Stimulated activated CD8-positive, alpha-beta memory T cell treated with anti-CD3 and anti-CD28 coated beads, Interleukin-4, amount 100 ng/mL, for 24 hours (primary cell): ENCODE measurements at regions not wholly inside any gene's neighbourhood (a gene's known extent, or its start where the extent isn't known, plus 50 kb on each side); places are given as distances from the start of the nearest gene placed in this dataset.

Source experiments
- DNase-seq: peaks from one replicate; pipeline ENCODE4 v3.0.0-alpha.2; 2020; ENCODE audit warnings: low read depth

DNA sequence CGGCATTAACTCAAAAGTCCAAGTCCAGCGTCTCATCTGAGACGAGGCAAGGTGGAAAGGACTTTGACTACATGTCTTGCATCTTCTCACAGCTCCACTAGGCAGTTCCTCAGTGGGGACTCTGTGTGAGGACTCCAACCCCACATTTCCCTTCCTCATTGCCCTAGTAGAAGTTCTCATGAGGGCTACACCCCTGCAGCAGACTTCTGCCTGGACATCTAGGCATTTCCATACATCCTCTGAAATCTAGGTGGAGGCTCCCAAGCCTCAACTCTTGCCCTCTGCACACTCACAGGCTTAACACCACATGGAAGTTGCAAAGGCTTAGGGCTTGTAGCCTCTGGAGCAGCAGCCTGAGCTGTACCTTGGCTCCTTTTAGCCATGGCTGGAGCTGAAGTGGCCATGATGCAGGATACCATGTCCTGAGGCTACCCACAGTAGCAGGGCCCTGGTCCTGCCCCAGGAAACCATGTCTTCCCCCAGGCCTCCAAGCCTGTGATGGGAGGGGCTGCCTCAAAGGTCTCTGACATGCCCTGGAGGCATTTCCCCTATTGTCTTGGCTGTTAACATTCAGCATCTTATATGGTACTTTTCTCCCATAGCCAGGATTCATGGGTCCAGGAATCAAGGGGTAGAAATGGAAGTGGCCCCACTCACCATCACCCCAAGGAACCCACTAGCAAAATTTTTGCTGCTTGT is 194.6 kb upstream of the KCNG1 start:
- no peak for DNase-seq

DNA sequence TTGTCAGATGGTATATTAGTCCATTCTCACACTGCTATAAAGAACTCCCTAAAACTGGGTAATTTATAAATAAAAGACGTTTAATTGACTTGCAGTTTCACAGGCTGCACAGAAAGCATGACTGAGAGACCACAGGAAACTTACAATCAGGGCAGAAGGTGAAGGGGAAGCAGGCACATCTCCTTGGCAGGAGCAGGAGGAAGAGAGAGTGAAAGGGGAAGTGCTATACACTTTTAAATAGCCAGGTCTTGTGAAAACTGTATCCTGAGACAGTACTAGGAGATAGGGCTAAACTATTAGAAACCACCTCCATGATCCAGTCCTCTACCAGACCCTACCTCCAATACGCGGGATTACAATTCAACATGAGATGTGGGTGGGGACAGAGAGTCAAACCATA is 193.9 kb upstream of the KCNG1 start:
- DNase-seq: no peak

DNA sequence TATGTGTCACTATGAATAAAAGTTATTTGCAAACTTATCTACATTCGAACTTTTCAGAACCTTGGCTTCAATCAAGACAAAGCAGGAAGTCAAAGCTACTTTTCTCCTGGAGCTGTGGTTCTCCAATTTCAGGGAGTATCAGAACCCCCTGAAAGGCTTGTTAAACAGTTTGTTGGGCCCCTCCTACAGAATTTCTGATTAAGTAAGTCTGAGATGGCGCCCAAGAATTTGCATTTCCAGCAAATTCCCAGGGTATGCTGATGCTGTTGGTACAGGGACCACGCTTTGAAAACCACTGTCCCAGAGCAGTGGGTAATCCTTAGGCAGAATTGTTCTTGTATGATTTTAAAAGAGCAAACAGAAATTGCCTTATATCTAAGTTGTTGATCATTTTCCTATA is 189.9 kb upstream of the KCNG1 start:
- no peak for DNase-seq

DNA sequence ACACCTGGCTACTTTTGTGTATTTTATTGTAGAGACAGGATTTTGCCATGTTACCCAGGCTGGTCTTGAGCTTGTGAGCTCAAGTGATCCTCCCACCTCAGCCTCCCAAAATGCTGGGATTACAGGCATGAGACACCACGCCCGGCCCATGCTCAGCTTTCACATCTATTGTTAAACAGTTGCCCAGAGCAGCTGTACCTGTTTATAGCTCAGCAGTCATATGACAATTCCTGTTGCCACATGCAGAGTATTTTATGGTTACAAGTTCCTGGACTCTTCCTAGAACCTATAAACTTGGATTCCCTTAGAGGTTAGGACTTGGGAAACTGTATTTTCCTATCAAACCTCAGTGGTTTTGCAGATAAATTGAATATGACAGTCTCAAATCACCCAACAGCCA is 188.3 kb upstream of the KCNG1 start:
- DNase-seq: no peak

DNA sequence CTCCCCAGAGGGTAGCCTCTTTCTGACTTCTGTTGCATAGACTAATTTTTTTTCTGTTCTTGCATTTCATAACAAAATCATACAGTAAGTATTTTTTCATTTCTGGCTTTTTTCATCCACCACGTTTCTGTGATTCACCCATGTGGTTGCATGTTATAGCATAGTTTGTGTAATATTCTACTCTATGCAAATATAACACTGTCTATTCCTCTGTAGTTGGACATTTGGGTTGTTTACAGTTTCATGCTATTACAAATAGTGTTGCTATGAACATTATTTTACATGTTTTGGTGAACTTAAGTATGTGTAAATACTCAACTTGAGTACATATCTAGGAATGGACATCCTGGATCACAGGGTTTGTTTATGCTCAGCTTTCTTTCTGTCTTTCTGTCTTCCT is 187.2 kb upstream of the KCNG1 start:
- DNase-seq: no peak

DNA sequence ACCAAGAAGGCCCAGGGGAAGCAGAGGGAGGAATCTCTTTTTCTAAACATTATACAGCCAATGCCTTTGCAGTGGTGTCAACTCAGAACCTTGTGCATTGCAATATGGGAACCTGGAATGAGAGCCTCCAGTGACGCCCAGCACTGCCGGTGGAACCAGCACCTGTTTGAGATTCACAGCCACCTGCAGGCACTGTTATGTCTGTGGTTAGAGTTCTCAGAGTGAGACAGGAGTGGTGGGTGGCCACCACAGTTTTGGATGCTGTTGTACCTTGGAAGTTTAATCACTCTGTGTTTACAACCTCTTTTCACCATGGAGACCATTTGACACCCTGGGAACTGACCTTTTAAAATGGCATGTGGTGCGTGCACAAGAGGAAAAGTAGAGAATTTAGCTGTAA is 185.3 kb upstream of the KCNG1 start:
- no peak for DNase-seq

DNA sequence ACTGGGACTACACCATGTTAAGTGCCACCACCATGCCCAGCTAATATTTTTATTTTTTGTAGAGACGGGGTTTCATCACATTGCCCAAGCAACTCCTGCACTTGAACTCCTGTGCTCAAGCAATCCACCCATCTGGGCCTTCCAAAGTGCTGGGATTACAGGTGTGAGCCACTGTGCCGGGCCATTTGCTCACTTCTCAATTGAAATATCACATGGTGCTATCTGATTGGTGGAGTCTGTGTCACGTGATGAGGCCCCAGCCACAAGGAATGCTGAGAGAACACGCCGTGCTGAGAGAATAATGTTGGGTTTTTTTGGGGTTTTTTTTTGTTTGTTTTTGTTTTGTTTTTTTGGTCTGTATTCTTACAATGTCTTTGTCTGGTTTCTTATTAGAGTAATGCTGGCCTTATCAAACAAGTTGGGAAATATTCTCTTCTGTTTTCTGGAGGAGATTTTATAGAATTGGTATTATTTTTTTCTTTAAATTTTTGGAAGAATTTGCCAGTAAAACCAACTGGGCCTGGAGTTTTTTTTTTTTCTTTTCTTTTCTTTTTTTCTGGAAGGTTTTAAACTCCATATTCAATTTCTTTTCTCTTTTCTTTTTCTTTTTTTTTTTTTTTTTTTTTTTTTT is 183.2 kb upstream of the KCNG1 start:
- DNase-seq: no peak

DNA sequence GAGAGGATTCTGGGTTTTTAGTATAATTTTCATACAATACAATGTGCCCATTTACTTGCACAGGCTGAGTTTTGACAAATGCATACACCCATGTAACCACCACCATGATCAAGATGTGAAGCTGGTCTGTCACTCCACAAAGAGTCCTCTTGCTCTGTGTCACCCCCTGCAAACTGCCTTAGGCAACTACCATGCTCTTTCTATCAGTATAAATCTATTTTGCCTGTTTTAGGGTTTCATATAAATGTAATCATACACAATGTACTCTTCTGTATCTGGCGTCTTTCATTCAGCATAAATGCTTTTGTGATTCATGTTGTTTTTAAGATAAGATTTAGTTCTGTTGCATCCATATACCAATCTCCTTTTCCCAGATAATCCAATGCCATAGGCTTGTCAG is 181.9 kb upstream of the KCNG1 start:
- no peak for DNase-seq

DNA sequence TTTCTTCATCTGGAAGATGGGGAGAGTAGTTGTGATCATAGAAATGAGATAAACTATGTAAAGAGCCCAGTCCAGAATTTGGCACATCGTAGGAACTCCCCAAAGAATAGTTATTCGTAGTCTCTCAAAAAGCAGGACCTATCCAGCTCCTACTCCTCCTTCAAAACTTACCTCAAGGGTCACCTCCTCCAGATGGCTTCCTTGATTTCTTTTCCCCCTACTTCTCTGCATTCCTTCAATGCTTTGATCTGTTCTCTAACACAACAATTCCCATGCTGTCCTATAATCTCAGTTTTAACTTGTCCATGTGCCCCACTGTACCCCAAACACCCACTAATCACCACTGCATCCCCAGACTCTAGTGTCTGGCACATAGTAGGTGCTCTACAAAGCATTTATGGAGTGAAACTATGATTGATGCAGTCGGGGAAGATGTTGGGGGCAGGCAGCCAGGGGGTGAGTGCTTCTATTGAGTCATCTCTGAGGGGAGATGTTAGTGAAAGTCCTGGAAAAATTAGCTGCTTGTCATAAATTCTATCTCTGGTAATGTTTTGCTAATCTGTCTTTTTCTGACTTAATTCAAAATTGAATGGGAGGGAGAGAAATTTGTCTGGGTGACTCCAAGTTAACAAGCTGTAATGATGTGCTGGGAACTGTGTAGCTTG is 181.3 kb upstream of the KCNG1 start:
- no peak for DNase-seq

DNA sequence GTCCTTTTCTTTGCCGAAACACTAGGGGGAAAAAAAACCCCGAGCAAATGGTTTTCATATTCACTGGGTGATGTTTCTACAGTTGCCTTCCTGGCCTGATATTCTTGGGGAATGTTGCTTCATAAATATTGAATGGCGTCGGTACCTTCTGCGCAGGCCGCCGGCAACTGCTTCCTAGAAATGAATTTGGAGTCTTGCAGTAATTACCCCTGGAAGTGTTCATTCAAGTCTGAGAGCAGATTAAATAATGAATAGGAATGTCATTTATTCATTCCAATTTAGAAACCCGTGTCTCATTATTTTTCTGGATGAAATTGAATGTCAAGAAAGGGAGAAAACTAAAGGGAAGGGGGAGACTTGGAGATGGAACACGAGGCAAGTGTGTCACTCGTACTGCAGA is 179.4 kb upstream of the KCNG1 start:
- DNase-seq: no peak

DNA sequence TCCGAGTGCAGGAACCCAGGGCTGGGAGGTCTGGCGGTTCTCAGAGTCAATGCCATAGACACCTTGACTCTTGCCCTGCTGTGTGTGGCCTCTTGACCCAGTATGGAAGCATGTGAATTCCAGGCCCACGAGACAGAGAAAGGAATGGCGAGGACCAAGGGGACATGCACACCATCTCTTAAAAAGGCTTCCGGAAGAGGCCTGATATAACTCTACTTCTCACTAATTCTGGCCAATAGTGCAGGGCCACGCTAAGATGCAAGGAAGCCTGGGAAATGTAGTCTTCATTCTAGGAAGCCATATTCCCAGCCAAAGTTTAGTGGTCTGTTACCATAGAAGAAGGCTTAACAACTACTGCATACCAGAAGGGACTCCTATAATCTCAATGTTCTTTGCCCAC is 177.0 kb upstream of the KCNG1 start:
- no peak for DNase-seq

DNA sequence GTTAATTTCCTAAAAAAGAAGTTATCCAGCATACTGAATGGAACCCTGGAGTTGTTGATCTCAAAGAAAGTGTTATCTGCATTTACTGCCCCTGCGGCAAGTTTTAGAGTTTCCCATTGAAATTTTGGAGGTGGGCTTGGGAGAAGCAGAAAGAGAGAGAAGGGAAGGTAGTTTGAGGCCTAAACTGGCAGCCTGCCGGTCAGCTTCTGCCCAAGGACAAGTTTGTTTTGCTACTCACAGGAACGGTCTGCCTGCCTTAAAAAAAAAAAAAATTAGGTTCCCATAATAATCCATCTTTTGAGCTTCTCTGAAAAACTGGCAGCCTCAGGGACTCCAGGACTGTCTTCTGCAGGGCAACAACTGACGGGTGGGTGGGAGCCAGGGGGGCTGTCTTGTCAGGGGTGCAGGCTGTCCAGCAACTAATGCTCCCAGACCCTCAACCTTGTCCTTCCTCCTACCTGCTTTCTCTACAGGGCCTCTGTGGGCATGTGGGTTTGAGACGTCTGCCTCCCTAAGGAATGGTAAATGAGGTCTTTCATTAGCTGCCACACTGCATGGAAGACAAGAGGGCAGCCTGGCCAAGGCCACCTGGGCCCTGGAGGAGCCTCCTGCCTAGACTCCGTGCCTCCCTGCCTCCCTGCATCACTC is 176.1 kb upstream of the KCNG1 start:
- DNase-seq: no peak

DNA sequence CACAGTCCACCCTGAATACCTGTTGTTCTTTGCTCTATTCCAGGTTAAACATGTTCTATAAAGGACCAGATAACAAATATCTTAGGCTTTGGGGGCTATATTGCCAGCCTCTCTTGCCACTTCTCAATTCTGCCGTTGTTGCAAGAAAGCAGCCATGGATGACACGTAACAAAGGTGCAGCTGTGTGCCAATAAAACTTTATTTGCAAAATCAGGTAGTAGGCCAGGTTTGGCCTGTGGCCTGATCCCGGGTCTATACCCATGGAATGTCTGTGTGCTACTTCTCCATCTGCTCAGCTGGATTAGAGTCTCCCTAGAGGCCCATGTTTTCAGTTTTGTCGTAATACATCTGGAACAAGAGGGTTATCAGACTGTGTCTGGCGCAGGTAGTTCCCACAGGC is 175.3 kb upstream of the KCNG1 start:
- DNase-seq: no peak

DNA sequence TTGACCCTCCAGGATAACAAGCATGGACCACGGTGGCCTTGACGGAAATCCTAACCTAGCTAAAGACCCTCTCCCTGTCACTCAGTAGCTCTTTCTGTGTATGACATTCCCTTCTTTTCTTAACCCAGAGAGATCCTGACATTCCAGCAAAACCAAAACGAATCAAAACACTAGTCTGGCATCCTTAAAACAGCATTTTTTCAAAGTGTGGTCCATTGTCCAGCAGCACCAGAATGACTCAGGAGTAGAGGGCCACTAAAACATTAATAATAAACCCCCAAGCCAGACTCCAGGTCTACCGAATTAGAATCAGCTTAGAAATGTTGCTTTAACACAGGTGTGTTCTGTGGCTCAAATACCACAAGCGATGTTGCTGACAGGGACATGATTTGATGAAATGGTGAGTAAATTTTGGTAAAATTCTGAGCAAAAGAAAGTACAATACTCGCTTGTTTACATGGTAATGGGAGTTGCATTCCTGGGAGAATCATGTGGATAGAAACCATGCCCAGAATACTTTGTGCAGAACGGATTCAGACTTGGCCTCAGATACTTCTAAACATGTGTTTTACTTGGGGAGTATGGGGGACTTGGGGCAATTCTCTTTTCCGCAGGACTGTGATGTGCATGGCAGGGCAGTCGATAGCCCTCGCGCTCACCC is 174.2 kb upstream of the KCNG1 start:
- no peak for DNase-seq

DNA sequence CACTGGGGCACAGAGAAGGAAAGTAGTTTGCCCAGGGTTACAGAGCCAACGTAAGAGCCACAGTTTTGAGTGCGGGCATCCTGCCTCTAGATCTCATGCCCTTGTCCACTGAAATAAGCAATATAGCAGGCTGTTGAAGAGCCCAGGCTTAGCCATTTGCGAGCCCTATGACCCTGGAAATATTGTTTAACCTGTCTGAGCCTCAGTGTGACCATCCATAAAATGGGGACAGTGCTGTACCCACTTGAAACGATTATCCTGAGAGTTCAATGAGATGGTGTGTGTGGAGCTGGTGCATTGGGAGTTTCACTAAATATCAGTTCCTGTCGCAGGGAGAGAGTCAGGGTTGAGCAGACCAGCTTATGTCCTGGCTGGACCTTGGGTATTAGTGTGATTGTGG is 173.1 kb upstream of the KCNG1 start:
- DNase-seq: no peak

DNA sequence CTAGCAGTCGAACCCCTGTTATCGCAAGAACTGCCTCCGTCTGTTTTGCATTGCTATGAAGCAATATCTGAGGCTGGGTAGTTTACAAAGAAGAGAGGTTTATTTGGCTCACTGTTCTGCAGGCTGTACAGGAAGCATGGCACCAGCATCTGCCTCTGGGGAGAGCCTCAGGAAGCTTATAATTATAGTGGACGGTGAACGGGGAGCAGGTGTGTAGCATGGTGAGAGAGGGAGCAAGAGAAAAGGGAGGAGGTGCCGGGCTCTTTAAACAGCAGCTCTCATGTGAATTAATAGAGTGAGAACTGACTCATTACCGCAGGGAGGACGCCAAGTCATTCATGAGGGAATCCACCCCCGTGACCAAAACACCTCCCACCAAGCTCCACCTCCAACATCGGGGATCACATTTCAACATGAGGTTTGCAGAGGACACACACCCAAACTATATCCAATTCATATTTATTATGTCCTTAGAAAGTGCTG is 172.6 kb upstream of the KCNG1 start:
- DNase-seq: no peak

DNA sequence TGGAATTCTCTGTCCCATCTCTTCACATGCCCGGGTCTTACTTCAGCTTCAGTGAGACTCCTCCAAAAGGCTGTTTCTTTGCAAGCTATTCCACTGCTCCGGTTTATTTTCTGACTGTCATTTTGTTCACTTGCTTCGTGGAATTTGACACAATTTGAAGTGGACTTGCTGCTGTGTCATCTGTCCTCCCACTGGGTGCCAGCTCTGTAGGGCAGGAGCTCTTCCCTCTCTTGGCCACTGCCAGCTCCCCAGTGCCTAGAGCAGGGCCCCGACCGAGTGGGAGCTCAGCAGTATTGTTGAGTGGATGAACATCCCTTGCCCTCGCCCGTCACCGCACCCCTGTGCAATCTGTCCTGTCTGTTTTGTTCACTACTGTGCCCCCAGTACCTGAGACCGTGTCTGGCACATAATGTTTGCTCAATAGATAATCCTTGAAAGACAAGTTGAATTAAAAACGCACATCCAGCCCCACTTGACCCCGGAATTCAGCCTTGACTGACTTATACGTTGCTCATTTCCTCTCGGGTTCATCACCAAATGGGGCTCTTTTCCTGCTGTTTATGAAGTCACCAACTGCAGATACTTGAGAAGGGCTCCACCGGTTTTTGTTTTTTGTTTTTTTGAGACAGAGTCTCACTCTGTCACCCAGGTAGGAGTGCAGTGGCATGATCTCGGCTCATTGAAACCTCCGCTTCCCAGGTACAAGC is 170.3 kb upstream of the KCNG1 start:
- no peak for DNase-seq

DNA sequence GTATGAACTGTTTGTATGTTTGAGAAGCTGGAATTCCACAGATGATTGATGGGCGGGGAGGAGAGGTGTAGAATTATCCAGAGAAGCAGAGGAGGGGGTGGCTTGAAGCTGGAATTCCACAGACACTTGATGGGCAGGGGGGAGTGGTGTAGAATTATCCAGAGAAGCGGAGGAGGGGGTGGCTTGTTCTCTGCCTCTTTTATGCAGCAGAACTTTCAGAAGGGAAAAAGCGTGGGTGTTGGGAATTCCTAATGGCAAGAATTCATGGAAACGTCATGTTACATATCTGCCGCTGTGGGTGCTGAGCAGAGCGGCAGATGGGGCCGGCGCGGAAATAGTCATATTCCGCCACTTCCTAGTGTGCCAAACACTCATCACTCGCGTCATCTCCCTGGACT is 167.9 kb upstream of the KCNG1 start:
- DNase-seq: no peak

DNA sequence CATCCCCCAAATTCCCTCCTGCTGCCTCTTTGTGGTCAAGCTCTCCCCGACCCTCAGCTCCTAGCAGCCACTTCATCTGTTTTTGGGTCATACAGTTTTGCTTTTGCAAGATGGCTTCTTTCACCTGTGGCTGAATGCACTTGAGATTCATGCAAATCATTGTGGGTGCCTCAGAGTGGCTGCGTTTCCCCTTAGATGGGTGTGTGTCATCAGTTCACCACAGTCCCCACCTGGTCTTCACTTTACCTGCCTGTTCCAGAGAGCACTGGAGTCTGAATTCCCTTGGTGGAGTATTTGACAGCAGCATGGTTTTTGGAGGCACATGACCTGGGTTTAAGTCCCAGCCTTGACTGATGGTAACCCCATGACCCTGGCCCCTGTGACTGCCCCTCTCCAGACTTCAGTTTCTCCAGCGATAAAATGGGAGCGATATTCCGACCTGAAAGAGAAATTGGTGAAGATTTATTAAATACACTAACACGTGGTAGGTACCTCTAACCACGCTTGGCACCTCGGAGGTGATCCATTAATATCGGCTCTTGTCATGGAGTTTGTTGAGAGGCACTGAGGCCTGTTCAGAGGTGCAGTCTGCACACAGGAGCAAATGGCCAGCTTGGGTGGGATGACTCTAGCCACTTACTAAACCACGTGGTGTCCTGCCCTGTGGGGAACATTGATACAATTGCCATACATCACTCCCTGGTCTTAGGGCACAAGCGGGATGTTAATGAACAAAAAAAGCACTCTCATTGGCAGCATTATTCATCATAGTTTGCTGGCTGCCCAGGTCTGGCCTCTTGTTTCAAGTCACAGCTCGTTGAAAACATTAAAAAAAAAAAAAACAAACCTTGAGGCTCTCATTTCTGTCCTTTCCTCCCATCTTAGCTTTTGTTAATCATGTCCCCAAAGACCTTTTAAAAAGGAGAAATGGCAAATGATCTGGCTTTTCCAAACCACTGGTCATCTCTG is 167.2 kb upstream of the KCNG1 start:
- DNase-seq: no peak

DNA sequence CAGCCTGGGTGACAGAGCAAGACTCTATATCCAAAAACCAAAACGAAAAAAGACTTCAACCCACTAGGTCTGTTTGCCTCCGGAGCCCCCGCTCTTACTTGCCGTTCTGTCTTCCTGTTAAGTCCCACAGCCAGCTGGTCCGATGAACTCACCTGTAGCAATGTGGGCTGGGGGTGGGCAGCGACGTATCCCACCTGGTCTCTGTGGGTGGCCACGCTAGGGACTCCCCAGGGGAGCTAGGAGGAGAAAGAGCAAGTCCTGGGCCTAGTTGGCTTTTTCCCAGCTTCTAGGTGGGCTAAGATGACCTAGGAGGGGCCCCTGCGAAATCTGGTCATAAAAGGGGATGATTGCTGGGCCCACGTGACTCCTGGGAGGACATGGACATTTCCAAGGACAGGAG is 166.0 kb upstream of the KCNG1 start:
- no peak for DNase-seq

DNA sequence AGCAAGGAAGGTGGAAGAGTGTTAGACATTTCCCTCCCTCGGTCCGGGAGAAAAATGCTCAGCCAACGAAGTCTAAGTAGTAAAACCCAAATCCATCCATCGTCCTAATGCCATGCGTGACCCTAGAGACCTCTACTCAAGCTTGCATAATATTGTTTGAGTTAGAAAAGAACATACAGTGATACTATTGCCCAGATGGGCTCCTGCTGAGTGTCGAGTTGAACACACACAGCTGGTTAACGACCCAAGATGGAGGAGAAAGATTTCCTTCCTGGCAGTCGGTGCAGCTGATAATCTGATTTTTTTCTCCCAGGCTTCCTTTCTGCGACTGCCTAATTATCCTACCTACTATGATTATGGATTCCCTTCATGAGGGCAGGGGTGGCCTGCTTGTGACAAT is 164.4 kb upstream of the KCNG1 start:
- no peak for DNase-seq
